AG04450 (cell line): ENCODE measurements at regions not wholly inside any gene's neighbourhood (a gene's known extent, or its start where the extent isn't known, plus 50 kb on each side); places are given as distances from the start of the nearest gene placed in this dataset.

Source experiments
- CTCF ChIA-PET: fragments of 300-600, 350-600 bp; formaldehyde crosslinking; extraction: SDS; loops from one replicate; lab custom pipeline; 2022; ENCODE audit warnings: antibody characterized with exemption, inconsistent platforms; lab: Charles Lee
- POLR2A ChIA-PET: fragments of 350-600 bp; formaldehyde crosslinking; extraction: SDS; loops from one replicate; lab custom pipeline; 2021; ENCODE audit warnings: antibody characterized with exemption, inconsistent platforms; lab: Yijun Ruan, JAX
- DNase-seq: peaks from one replicate; pipeline ENCODE4 v3.0.0-alpha.2; 2011; ENCODE audit warnings: low read depth, low spot score
- H3K27ac ChIP-seq: one replicate; pipeline ENCODE4 v1.5.1; 2012; ENCODE audit warnings: low read depth, low read length, control low read depth
- H3K27me3 ChIP-seq: one replicate; pipeline ENCODE4 v1.6.0; 2012; ENCODE audit warnings: low read length; ENCODE audit not compliant: control insufficient read depth, insufficient read depth
- H3K4me3 ChIP-seq: 2 replicates; pipeline ENCODE4 v1.5.1; 2011; ENCODE audit warnings: mild to moderate bottlenecking, low read depth, low read length, control low read depth
- H3K9me3 ChIP-seq: 2 replicates; pipeline ENCODE4 v1.5.1; 2012; ENCODE audit warnings: low read length; ENCODE audit not compliant: control insufficient read depth, insufficient read depth
- CTCF ChIP-seq: IDR thresholded peaks from 2 replicates; pipeline ENCODE4 v1.5.1; 2011; ENCODE audit warnings: low read depth, low read length, control low read depth, inconsistent platforms

- no peak for TF ChIP-seq CTCF
Observed at GRCh38 chr6:133814238-133814637, 74.7 kb upstream of the TCF21 start.

GRCh38 chr6:133814797-133815196 is 74.1 kb upstream of the TCF21 start:
- CTCF ChIA-PET = interaction anchor here (1.2 to 2.8 kb wide), 2 partner anchors 19 to 246 kb away, joined by 3 to 6 read pairs; no protein-coding TSS in a partner anchor
- TF ChIP-seq CTCF = no peak
- H3K27ac ChIP-seq = no peak overlapping the region
- H3K9me3 ChIP-seq = no peaks in the 10 kb centered on the region; the same call in none of the 2 replicates
- H3K27me3 ChIP-seq = no peaks in the 10 kb centered on the region
- no peak for DNase-seq
- POLR2A ChIA-PET = interaction anchor here (1.0 to 1.1 kb wide), 4 partner anchors 9 to 170 kb away, joined by 3 to 4 read pairs (median 4); partner anchors contain the start of gene TCF21
- H3K4me3 ChIP-seq = no peak overlapping the region

More at GRCh38 chr6:133814238-133814637, 74.7 kb upstream of the TCF21 start:
- CTCF ChIA-PET = interaction anchor here (2.8 kb wide), 1 partner anchor 246 kb away, joined by 6 read pairs; no protein-coding TSS in a partner anchor
- Histone ChIP-seq H3K9me3 (no peaks in the 10 kb centered on the region; the same call in none of the 2 replicates), H3K27me3 (no peaks in the 10 kb centered on the region), H3K4me3 (no peak overlapping the region), H3K27ac (no peak overlapping the region)
- POLR2A ChIA-PET = interaction anchor here (0.7 to 1.1 kb wide), 5 partner anchors 8 to 169 kb away, joined by 3 to 6 read pairs (median 4); partner anchors contain the start of gene TCF21
- DNase-seq = peak; percentile 52

GRCh38 chr6:133815313-133815712 is 73.6 kb upstream of the TCF21 start:
- H3K4me3 ChIP-seq = no peak overlapping the region
- no peak overlapping the region for H3K27ac ChIP-seq
- CTCF ChIA-PET = interaction anchor here (1.2 to 2.8 kb wide), 2 partner anchors 19 to 247 kb away, joined by 3 to 6 read pairs; no protein-coding TSS in a partner anchor
- H3K27me3 ChIP-seq = no peaks in the 10 kb centered on the region
- no peak for DNase-seq
- TF ChIP-seq CTCF = no peak
- H3K9me3 ChIP-seq = no peaks in the 10 kb centered on the region; the same call in none of the 2 replicates
- POLR2A ChIA-PET = interaction anchor here (1.0 kb wide), 1 partner anchor 9 kb away, joined by 4 read pairs; no protein-coding TSS in a partner anchor

GRCh38 chr6:133816171-133816570 is 72.7 kb upstream of the TCF21 start:
- ChIA-PET CTCF (interaction anchor here (1.2 to 2.8 kb wide), 2 partner anchors 18 to 248 kb away, joined by 3 to 6 read pairs; no protein-coding TSS in a partner anchor), POLR2A (interaction anchor here (0.9 kb wide), 1 partner anchor 73 kb away, joined by 3 read pairs; the partner anchor contains the start of gene TCF21)
- TF ChIP-seq CTCF = no peak
- Histone ChIP-seq H3K9me3 (no peaks in the 10 kb centered on the region; the same call in none of the 2 replicates), H3K27ac (no peak overlapping the region), H3K27me3 (no peaks in the 10 kb centered on the region), H3K4me3 (no peak overlapping the region)
- no peak for DNase-seq

DNA sequence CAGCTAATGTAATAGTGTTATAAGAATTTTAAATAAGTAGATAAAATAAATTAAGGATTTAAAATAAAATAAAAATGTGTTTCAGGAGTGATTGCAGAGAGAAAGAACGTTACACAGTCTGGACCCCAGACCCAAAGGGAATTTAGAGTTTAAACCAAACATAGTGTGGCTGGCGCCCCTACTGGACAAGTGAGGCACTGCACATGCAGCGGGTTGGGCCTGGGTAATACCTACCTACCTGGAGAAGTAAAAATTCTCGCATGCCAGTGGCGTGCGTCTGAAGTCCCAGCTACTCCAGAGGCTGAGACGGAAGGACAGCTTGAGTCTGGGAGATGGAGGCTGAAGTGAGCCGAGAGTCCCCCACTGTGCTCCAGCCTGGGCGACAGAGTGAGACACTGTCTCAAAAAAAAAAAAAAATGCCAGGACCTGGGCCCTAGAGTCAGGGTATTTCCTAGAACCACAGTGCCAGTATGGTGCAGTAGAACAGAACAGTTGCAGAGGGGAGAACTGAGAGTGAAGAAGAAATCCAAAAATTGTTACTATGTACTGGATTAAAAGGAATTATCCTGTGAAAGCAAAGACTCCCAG is 71.4 kb upstream of the TCF21 start:
- ChIA-PET CTCF (no interaction called here), POLR2A (no interaction called here)
- DNase-seq = no peak
- no peaks in the 10 kb centered on the region; the same call in 1 of the 2 replicates for H3K9me3 ChIP-seq
- no peak overlapping the region for H3K4me3 ChIP-seq
- no peak overlapping the region for H3K27ac ChIP-seq
- H3K27me3 ChIP-seq = no peaks in the 10 kb centered on the region
- peak; percentile 58 for TF ChIP-seq CTCF
